ENCODE measurements at regions not wholly inside any gene's neighbourhood (a gene's known extent, or its start where the extent isn't known, plus 50 kb on each side); places are given as distances from the start of the nearest gene placed in this dataset.

GRCh38 chr5:58156361-58156760 is 303.5 kb downstream of the PLK2 start:
- TF ChIP-seq, protein P1, sequence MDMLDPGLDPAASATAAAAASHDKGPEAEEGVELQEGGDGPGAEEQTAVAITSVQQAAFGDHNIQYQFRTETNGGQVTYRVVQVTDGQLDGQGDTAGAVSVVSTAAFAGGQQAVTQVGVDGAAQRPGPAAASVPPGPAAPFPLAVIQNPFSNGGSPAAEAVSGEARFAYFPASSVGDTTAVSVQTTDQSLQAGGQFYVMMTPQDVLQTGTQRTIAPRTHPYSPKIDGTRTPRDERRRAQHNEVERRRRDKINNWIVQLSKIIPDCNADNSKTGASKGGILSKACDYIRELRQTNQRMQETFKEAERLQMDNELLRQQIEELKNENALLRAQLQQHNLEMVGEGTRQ (IDR thresholded peaks at IDR 0.05; ENCODE audit: borderline replicate concordance, low read depth, low read length): no peak
- TF ChIP-seq, protein P2, sequence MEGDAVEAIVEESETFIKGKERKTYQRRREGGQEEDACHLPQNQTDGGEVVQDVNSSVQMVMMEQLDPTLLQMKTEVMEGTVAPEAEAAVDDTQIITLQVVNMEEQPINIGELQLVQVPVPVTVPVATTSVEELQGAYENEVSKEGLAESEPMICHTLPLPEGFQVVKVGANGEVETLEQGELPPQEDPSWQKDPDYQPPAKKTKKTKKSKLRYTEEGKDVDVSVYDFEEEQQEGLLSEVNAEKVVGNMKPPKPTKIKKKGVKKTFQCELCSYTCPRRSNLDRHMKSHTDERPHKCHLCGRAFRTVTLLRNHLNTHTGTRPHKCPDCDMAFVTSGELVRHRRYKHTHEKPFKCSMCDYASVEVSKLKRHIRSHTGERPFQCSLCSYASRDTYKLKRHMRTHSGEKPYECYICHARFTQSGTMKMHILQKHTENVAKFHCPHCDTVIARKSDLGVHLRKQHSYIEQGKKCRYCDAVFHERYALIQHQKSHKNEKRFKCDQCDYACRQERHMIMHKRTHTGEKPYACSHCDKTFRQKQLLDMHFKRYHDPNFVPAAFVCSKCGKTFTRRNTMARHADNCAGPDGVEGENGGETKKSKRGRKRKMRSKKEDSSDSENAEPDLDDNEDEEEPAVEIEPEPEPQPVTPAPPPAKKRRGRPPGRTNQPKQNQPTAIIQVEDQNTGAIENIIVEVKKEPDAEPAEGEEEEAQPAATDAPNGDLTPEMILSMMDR (IDR thresholded peaks at IDR 0.05): no peak
- no peak for TF ChIP-seq POLR2AphosphoS5 (IDR thresholded peaks at IDR 0.05; ENCODE audit: low read depth, low read length)
